Esophagus mucosa (tissue), 1 donor: ENCODE measurements at regions not wholly inside any gene's neighbourhood (a gene's known extent, or its start where the extent isn't known, plus 50 kb on each side); places are given as distances from the start of the nearest gene placed in this dataset.
A peak's percentile ranks its signal among the peaks of the same experiment; 100 is the strongest.

Experiments
- ATAC-seq: fragments of 200-7000 bp; cut with Tn5 transposase; one replicate; pipeline ENCODE4 v1.9.1; 2020
- donor health status: DM: yes; HTN: yes; CAD: no.

DNA sequence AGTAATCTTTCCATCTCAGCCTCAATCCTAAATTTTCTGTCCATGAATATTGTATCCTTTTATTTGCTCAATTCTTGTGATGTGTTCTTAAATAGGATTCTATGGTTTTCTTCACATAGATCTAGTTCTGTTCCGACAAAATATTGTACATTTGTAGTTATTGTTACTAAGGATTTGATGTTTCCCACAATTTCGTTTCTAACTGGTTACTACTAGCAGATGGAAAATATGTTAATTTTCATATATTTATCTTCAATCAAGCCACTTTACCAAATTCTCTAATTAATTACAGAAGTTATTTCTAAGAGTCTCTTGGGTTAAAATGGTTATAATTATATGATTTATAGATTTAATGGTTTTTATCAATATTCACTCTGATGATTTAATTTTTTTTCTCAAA, 60.3 kb downstream of the SEC61B start:
- no peak for ATAC-seq

GRCh38 chr9:99285965-99286364, 63.9 kb downstream of the SEC61B start:
- no peak for ATAC-seq

DNA sequence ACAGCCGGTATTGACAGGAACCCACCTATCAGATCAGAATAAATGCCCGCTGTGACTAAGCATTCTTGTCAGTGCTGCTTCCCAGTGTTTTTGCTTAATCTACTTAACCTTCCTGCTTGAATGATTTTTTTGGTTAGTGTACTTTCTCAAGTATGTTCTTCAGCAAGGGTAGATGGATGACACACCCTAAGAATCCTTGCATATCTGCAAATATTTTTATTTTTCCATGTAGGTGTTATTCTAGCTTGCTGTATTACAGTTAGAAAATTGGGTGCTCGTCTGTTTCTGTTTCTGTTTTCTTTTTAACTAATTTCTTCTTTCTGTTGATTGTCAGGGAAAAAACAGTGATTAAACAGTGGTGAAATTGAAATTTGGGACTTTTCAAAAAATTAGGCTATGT, 64.5 kb downstream of the SEC61B start:
- ATAC-seq: no peak

DNA sequence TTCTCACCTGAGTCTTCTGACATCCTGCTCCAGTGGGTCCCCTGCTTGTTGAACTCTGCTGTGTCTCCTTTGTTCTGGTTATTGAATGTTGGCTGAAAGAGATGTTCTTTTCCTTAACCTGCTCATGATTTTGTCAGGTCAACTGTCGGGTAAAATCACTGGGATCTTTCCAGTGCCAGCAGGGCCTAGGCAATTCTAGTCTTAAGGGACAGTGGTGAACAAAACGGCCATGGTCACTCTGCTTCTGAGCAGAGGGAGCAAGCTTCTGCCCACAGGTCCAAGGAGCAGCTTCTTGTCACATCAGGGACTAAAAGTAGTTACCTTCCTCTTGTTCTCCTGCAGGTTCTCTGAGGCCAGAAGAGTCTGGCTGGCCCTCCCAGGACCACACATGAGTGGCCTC, 65.6 kb downstream of the SEC61B start:
- no peak for ATAC-seq

DNA sequence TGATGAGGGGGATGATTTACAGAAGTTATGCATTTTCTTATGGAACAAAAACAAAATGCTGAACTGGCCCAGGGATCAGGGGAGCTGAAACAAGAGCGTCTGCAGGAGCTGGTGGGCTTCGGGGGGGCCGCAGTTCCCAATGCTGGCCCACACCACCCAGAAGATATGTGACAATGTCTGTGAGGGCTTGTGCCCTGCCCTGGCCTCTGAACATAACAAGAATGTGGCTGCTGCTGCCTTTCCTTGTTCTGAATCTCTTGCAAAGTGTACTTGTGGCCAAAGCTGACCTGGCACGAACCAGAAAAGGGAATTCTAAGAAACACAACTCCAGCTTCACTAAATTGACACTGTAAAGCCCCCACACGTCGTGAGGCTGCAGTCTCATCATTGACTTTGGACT, 66.7 kb downstream of the SEC61B start:
- no peak for ATAC-seq

DNA sequence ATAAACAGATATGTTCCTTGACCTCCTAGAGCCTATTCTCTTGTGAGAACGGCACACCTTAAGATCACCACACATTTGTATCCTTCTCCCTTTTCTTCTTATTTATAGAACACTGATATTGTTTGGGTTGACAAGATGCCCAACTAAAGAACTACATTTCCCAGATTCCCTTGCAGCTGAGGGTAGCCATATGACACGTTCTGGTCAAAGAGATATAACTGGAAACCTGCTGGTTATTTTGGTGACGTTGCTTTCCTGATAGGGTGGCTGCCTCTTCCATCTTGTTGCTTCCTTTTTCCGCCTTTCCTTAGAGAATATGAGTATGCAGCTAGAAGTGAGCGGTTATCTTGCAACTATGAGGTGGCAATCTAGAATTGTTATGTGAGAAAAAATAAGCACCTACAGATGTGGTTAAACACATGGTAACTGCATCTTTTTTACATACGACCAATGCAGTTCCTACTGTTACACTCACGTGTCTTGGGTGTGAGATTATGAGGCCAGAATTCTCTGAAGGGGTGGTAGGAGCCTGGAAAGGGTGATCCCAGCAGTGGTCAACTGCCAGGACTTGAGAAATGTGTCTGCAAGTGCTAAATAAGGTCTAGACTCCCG, 72.9 kb downstream of the SEC61B start:
- ATAC-seq: no peak

- ATAC-seq: no peak
These were observed 74.3 kb downstream of the SEC61B start for GRCh38 chr9:99296291-99296951.

DNA sequence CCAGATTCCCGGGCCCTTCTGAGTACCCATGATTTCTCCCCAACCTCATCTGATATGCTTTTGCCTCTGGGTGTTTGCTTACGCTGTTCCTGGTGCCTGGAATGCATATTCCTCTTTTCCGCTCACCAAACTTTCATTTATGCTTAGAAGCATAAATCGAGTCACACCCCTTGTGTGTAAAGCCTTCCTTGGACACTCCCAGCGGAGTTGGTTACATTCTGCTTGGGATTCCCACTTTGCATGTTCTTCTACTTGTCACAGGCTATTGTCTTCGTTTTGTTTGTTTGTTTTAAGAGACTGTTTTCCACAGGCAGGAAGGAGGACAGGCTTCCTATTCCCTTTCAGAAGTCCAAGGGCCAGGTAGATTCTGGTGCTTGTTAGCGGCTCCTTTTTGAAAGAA, 76.5 kb downstream of the SEC61B start:
- ATAC-seq: no peak

- peak; percentile 67 for ATAC-seq
These were observed 77.4 kb downstream of the SEC61B start for GRCh38 chr9:99299211-99300102.

DNA sequence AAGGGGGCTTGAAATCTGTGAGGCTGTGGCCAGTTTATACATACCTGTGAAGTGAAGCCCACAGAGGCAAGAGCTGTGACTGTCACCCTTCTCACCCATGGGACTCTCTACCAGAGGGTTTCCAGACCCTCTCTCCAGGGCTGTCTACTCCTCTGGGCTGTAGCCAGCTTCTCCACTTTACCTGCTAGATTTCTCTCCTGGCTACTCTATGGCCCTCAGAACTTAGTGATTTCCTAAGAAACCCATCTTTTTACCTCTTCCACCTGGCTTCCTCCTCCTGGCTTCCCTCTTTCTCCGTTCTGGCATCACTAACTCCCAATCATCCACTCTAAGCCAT, 78.0 kb downstream of the SEC61B start:
- ATAC-seq: no peak

DNA sequence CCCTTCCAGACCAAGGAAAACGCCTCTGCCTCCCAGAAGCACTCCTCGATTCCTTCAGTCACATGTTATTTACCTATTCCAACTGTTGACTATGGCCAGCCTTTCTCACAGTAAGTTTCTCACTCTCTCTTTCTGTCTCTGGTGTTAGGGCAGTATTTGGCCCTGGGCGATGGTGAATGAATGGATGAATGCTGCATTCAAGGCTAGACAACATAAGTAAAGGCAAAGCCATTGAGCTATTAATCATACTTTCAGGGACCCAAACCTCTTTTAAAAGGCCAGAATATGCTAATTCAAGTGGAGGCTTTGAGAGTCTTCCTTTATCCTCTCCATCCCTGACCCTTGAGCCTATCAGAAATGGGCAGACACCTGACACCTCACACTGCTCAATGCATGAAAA, 78.5 kb downstream of the SEC61B start:
- ATAC-seq: no peak

- no peak for ATAC-seq
These were observed 81.1 kb downstream of the SEC61B start for GRCh38 chr9:99303177-99303576.

- no peak for ATAC-seq
These were observed 83.0 kb downstream of the SEC61B start for GRCh38 chr9:99305124-99305523.

DNA sequence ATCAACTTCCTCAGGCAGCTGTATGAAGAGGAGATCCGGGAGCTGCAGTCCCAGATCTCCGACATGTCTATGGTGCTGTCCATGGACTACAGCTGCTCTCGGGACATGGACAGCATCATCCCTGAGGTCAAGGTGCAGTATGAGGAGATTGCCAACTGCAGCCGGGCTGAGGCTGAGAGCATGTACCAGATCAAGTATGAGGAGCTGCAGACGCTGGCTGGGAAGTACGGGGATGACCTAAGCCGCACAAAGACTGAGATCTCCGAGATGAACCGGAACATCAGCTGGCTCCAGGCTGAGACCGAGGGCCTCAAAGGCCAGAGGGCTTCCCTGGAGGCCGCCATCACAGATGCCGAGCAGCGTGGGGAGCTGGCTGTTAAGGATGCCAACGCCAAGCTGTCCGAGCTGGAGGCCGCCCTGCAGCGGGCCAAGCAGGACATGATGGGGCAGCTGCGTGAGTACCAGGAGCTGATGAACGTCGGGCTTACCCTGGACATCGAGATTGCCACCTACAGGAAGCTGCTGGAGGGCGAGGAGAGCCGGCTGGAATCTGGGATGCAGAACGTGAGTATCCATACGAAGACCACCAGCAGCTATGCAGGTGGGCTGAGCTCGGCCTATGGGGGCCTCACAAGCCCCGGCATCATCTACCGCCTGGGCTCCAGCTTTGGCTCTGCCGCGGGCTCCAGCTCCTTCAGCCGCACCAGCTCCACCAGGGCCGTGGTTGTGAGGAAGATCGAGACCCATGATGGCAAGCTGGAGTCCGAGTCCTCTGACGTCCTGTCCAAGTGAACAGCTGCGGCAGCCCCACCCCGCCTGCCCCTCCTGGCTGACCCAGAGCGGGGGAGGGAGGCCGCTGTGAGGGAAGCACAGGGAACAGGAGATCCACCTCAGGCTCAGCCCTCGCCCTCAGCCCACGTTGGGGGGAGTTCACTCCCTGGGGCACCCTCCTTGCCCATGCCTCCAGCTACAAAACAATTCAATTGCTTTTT, 84.0 kb downstream of the SEC61B start:
- no peak for ATAC-seq

DNA sequence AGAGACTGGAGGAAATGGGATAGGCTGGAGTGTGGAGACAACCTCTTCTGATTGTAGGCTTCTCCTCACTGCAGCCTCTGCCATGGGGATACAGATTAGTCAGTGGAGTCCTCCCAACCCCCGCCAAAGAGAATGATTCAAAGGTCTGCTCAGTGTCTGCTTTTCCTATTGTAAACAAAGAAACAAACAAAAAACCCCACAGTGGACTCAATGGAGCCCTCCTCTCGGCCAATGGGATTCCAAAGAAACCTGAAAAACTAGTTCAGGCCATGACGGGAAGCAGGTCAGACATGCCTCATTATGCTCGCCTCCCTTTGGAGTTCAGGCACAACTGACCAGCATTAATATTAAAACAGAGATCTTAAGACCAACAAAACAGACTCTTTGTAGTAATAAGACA, 85.8 kb downstream of the SEC61B start:
- no peak for ATAC-seq

GRCh38 chr9:99309141-99309939, 87.3 kb downstream of the SEC61B start:
- no peak for ATAC-seq

DNA sequence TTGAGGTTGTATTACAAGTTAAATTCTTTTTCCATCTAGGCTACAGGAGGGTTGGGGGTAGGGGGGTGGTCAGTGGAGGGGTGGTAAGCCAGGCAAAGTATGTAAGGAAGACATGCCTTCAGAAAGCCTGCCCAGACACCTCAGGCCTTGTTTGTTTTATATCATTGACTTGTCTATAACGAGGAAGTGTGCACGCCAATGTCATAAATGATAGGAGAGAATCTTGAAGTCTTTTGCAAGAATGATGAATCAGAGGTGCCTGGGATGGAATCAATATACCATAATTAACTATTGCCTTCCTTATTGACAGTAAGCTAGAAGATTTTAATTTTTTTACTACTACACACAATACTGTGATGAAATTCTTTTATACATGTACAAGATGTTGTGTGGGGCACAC, 90.7 kb downstream of the SEC61B start:
- ATAC-seq: no peak

- ATAC-seq: no peak
These were observed 97.0 kb downstream of the SEC61B start for GRCh38 chr9:99319048-99319447.

GRCh38 chr9:99322299-99322698, 100.2 kb downstream of the SEC61B start:
- no peak for ATAC-seq

DNA sequence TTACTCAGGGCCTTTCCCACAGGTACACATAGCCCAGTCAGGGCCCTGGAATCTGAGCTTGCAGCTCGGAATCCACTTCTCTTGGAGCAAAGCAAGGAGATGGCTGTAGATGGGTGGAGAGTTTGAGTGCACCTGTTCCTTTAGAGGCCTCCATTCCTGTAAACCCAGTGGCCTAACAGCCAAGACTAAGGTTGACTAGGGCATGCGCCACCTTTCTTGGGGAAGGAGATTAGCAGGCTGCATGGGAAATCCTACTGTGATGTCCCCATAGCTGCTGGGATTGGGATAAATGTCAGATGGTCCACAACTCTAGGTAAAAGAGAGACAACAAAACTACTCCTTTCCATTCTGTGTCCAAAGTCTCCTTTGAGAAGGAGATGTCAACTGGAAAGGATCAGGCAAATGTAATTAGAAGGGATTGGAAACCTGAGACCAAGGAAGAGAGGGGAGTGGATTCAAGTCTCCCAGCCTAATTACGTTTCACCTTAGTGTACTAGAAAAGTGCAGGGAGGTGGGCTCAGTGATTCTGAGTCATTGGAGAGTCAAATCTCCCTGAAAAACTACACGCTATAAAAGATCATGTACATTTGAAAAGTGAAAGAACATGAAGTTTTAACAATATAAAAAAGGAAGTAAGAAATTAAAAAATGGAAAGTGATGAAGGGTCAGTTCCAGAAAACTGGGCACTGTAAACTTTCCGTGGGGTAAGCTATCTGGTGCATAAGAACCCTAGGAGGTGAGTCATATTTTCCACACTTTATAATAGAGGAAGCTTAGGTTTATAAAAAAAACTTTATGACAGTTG, 104.2 kb downstream of the SEC61B start:
- ATAC-seq: no peak

DNA sequence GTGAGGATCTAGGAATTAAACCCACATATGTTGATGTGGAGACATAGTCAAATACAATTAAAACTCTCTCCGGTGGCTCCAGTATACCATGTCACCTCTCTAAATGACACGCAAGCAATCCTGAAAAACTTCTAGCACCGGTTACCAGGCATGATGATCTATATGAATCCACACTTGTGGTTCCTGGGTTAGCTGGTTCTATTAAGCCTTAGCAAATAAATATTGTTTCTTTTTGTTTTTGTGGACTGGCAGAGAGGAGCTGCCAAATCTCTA, 104.8 kb downstream of the SEC61B start:
- no peak for ATAC-seq
